Activated naive CD4-positive, alpha-beta T cell treated with anti-CD3 and anti-CD28 coated beads, Interleukin-2, amount 50 U/mL, for 72 hours (primary cell): ENCODE measurements at regions not wholly inside any gene's neighbourhood (a gene's known extent, or its start where the extent isn't known, plus 50 kb on each side); places are given as distances from the start of the nearest gene placed in this dataset.

ENCODE experiments used
- ATAC-seq, 2 donors: fragments of 150-1000 bp; cut with Tn5 transposase; 2 replicates each; pipeline ENCODE4 v1.10.0; 2021; ENCODE audit warnings: mild to moderate bottlenecking in 2 of 2, moderate library complexity in 2 of 2
- DNase-seq, 2 donors: peaks; one replicate each; pipeline ENCODE4 v3.0.0; 2021 to 2022; ENCODE audit warnings: low spot score in 2 of 2
- H3K27ac Mint-ChIP-seq, 2 donors: one replicate each; pipeline ENCODE4 v1.8.0; 2022; ENCODE audit warnings: mild to moderate bottlenecking in 2 of 2, mixed read lengths in 2 of 2
- H3K36me3 Mint-ChIP-seq, 2 donors: one replicate each; pipeline ENCODE4 v1.8.0; 2022; ENCODE audit warnings: mixed read lengths in 2 of 2
- H3K9me3 Mint-ChIP-seq, 2 donors: one replicate each; pipeline ENCODE4 v1.8.0; 2022; ENCODE audit warnings: mixed read lengths in 2 of 2

DNA sequence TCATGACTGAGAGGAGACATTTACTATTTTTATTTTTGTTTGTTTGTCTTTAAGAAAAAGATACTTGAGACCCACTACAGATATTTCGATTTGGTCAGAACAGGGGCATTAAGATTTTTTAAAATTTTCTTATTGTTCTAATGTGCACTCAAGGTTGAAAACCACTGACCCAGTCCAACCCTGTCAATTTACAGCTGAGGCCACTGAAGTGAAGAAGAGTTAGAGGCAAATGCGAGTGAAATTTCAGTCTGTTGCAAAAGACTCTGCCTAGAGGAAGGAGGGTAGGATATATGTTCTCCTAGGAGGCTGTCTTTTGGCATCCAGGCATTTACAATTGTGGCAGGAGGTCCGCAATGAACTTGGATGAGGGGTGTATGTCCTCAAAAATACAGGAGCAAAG lies 396.3 kb downstream of the RPS24 start:
- Mint-ChIP-seq H3K27ac (no peak overlapping the region), H3K9me3 (peaks cover 12 to 16% of the 10 kb centered on the region in 2 donors), H3K36me3 (peaks cover 0 to 17% of the 10 kb centered on the region in 2 donors)
- DNase-seq (no peak), ATAC-seq (no peak)

DNA sequence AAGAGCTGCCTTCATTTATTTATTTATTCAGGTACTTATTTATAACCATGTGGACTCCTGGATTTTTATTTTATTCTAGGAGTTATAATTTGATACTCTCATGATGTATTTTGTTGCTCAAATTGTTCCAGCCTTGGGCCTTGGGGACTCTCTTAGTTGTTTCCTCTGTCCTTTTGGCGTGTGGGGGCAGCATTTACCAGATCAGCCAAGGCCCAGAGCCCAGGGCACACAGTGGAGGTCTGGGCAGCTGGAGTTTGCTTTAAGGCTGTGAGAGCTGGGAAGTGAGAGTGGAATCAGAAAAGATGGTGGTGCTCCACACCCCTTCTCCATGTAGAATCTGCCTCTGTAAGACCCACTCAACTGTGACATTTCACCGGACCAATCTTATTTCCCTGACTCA lies 398.9 kb downstream of the RPS24 start:
- Mint-ChIP-seq H3K27ac (peak overlapping the region in 1 of 2 donors; percentile 22), H3K36me3 (peaks cover 0 to 11% of the 10 kb centered on the region in 2 donors), H3K9me3 (peaks cover 8 to 10% of the 10 kb centered on the region in 2 donors)
- DNase-seq (no peak), ATAC-seq (no peak)

DNA sequence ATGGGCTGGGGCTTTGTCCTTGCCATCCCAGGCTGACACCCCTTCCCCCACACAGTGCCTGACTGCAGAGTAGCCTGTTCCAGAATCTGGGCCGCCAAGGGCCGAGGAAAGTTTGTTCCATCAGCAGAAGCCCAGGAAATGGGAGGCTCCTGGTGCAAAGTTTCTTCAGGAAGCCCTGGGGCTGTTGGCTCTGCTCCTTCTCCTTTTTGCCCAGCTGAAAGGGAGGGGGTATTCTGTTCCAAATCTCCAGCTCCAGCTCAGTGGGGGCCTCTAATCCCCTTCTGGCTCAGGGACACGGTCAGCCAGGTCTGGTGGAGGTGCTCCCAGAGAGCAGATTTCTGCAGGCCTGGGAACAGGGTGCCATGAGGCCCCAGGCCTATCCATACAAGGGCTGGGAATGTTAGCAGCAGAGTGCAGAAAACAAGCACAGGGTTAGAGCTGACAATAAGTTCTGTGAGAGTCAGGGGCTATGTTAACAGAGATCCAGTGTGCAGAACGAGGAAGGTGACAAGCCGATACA lies 399.5 kb downstream of the RPS24 start:
- peaks cover 0 to 11% of the 10 kb centered on the region in 2 donors for H3K36me3 Mint-ChIP-seq
- no peak overlapping the region for H3K27ac Mint-ChIP-seq
- DNase-seq (no peak), ATAC-seq (no peak)
- peaks cover 8 to 10% of the 10 kb centered on the region in 2 donors for H3K9me3 Mint-ChIP-seq

DNA sequence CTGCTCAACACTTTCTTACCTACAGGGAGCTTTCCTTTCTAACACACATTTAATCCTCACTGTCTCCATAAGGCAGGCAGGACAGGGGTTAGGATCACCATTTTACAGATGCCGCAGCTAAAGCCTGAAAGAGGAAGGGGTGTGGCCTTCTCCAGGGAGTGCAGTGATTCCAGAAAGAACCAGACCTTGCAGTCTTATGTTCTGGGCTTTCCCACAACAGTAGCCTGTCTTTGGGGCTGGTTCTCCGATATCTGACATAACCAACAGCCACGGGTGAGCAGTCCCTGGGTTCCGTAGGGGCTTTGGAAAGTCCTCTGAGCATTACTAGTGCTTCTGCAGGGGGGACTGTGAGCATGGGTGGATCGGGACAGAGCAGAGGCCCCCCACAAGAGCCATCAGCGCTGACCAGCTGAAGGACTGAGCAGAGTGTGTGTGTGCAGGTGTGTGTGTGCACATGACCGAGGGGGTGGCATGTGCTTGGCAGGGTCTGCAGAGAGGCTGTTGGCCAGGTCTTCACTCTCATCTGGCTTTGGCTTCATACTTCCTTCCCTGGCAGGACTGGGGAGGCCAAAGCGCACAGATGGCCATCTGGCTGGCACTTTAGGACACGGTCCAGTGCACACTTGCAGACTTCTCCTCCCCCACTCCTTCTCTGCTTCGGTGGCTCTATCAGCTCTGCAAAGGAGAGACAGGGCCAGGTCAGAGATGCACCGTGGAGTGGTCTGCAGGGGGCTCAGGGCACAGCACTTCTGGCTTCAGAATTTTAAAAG lies 400.3 kb downstream of the RPS24 start:
- ATAC-seq (no peak), DNase-seq (peak in 1 of 2 donors; percentile 11)
- H3K36me3 Mint-ChIP-seq: peaks cover 0 to 8% of the 10 kb centered on the region in 2 donors
- peaks cover 7 to 8% of the 10 kb centered on the region in 2 donors for H3K9me3 Mint-ChIP-seq
- peak overlapping the region in 1 of 2 donors; percentile 67 for H3K27ac Mint-ChIP-seq

DNA sequence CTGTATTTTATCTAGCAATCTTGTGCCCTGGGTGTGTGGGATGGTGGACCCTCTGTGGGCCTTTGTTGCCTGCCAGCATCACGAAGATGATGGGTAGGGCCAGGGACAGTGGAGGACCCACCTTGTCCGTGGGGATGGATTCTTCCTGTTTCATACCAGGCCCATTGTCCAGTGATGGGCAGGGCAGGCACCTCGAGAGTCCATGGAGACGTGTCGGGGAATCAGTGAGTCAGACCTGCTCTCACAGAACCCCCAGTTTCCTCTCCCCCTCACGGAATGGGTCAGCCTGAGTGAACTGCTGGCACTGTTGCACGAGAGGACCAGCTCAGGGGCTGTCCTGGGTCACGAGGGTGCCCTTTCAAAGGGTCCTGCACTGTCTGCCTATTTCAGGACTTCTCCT lies 401.2 kb downstream of the RPS24 start:
- no peak for ATAC-seq
- DNase-seq: peak in 1 of 2 donors; percentile 18
- H3K36me3 Mint-ChIP-seq: no peaks in the 10 kb centered on the region
- H3K27ac Mint-ChIP-seq: no peak overlapping the region
- no peaks in the 10 kb centered on the region for H3K9me3 Mint-ChIP-seq

DNA sequence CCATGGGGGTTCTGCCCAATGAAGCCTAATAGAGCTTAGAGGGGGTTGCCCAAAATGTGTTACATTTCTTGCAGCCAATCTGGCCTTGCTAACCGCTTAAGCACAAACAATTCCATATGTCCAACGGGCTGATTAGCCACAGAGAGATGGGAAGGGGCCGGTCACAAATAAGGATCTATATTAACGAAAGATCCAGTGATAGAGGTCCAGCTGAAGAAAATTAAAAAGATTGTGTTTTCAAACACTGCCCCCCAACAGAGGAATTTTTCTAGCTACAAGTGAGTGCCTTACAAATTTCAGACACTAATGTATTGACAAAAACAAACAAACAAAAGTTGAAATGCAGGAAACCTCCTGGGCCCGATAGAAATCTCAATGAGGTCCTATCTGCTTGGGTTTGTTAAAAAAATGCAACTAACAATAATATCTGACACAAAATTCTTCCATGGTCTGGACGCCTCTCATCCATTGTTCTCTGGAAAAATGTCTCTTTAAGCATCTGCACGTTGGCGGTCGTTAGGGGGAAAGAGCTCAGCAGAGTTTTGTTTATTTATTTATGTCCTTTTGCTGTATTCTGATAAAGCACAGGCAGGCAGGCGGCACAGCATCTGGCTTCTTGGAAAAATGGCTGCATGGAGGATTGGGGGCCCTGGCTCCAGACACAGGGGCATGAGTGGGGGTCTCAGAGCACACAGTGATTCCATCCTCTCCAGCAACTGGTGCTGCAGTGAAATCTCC lies 402.0 kb downstream of the RPS24 start:
- no peak overlapping the region for H3K27ac Mint-ChIP-seq
- no peaks in the 10 kb centered on the region for H3K9me3 Mint-ChIP-seq
- DNase-seq (no peak), ATAC-seq (no peak)
- H3K36me3 Mint-ChIP-seq: no peaks in the 10 kb centered on the region

DNA sequence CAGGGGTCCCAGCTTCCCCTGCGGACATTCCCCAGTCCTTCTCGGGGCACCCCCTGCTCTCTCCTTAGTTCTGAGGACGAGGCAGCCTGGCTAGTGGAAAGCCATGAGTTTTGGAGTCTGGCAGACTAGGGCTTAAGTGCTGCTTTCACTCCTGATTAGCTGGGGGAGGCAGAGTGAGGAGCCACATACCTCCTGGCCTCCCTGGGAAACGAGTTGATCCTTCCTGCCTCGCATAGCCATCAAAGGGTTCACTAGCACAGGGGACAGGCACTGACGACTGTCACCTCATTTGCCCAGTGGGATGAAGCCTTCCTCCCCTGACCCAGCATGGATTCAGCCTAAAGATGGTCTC lies 402.5 kb downstream of the RPS24 start:
- no peaks in the 10 kb centered on the region for H3K36me3 Mint-ChIP-seq
- no peak for ATAC-seq

DNA sequence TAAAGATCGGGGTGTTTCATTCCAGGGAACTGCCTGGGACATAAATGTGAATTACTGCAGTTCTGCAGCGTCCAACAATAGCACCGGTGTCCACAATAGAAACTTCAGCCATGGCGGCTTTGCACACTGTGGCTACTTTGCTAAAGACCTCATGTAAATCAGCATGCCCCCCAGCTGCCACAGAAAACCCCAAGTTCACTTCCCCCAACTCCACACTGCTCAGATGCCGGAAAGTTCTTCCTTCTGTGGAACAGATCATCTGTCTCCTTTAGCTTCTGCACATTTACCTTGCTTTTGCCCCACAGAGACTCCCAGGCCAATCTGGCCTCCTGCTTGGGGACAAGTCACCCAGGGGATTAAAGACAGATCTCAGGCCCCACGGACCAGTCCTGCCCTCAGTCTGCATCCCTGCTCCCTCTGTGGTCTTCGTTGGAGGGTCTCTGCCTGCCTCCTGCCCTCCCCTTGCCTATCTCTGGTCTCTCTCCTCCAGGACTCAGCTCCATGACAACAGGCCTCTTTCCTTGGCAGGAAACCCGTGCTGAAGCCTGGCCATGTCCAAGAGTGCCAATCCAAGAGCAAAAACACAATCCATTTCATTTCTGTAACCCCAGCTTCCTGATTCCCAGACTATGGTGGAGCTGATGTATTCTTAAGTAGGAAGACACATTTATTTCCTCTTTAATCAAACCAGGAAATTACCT lies 403.2 kb downstream of the RPS24 start:
- no peaks in the 10 kb centered on the region for H3K36me3 Mint-ChIP-seq
- no peak for ATAC-seq
- H3K9me3 Mint-ChIP-seq: no peaks in the 10 kb centered on the region
- DNase-seq: peak in 1 of 2 donors; percentile 16
- H3K27ac Mint-ChIP-seq: peak overlapping the region in 1 of 2 donors; percentile 57

More for the DNA sequence above, 402.5 kb downstream of the RPS24 start:
- Mint-ChIP-seq H3K27ac (peak overlapping the region in 1 of 2 donors; percentile 57), H3K9me3 (no peaks in the 10 kb centered on the region)
- peak in 1 of 2 donors; percentile 31 for DNase-seq

DNA sequence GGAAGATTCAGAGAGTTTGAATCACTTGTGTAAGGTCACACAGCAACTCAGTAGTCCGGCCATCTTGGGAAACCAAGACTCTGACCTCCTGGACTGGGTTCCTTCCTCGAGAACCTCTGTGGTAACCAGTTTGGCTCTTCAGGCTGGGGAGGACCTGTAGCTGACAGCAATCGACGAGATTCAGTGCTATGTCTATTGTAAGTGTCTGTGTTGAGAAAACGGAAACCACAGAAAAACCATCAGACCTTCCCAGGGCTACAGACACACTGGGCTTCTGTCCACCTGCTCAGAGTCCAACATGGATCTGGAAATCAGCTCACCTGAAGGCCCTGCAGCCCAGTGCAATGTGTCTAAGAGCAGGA lies 403.7 kb downstream of the RPS24 start:
- Mint-ChIP-seq H3K27ac (peak overlapping the region in 1 of 2 donors; percentile 57), H3K9me3 (no peaks in the 10 kb centered on the region), H3K36me3 (no peaks in the 10 kb centered on the region)
- ATAC-seq (no peak), DNase-seq (no peak)

DNA sequence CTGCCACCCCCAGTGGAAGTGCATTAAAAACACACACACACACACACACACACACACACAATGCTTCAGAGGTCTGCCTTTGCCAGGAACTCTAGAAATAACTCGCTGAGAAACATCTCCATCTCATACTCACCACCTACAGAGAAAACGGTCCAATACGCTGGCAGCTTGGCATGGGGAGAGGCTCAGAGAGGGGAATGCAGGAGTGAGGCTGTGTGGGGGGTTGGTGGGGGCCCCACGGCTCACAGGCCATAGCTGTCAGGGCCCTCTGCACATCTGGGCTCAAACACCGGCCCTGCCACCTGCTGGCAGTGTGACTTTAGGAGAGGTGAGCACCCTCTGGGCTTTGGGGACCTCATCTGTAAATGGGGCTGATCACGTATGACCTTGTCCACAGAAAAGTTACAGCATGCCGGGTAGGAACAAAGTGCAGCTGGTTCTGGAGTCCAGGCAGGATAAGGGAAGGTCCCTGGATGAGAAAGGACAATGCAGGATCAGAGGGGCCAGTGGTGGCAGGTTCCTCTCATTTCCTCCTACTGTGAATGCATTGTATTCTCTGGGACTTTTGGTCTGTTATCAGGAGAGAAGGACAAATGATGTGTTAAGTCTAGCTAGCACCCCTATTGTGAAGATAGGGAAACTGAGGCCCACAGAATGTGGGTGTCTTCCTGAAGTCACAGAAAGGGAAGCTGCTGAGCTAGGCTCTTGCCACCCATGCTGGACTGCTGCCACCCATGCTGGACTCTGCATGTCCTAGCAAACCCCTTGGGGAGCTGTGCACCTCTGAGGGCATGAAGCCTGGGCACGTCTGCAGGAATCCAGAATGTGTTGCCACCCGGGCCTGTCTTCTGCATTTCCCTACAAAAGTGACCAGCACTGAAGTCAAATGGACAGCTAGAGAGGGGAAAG lies 404.6 kb downstream of the RPS24 start:
- H3K27ac Mint-ChIP-seq: peak overlapping the region in 1 of 2 donors; percentile 17
- no peaks in the 10 kb centered on the region for H3K36me3 Mint-ChIP-seq
- ATAC-seq (peak; percentile 31 to 58), DNase-seq (no peak)
- no peaks in the 10 kb centered on the region for H3K9me3 Mint-ChIP-seq

DNA sequence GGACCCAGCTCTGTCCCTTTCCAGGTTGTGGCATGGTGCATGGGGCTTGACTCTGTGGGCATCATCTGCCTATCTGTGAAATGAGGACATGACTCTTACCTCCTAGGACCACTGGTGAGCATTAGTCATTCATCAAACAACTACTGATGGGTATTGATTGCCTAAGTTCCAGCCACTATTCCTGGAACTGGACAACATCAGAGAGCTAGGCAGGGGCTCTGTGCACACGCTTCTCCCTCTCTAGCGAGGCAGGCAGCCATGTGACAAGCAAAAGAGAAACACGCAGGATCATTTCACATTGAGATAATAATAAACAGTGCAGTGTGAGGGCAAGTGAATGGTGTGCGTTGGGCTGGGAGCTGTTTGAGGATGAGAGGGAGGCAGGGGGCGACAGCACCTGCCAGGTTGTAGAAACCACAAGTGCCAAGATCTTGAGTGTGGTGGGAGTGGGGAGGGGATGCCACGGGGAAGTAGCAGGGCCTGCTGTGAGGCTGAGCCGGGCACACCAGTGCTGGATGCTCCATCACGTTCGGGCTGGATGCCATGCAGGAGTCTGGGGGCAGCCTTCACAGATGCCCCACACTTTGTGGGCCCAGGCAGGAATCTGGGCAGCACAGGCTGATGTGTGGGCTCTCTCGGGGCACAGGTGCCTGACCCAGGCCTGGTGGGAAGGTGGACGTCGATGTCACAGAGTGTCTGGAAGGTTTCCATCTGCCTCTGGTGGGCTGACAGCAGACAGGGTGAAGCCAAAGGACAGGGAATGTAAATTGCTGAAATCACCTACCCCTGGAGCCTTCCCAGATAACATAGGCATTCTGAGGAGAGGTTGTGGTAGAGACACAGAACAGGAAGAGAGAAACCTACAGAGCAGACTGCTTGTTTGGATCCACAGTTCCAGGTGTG lies 405.5 kb downstream of the RPS24 start:
- H3K36me3 Mint-ChIP-seq: no peaks in the 10 kb centered on the region
- peak overlapping the region in 1 of 2 donors; percentile 23 for H3K27ac Mint-ChIP-seq
- ATAC-seq (no peak), DNase-seq (no peak)
- no peaks in the 10 kb centered on the region for H3K9me3 Mint-ChIP-seq

DNA sequence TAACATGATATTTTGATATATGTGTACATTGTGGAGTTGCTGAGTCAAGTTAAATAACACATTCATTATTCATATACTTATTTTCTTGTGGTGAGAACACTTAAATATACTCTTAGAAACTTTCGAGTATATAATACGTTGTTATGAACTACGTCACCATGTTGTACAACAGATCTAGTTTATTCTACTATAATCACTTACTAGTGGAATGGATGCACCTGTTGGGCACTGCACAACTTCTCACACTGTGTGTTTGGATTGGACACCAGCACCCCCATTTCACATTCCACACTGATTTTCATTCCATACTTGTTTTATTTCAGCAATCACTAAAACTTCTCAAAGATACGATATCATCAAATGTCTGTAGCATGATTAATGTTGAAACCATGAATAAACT lies 407.3 kb downstream of the RPS24 start:
- DNase-seq: no peak
- no peak for ATAC-seq
- no peaks in the 10 kb centered on the region for H3K36me3 Mint-ChIP-seq
- H3K9me3 Mint-ChIP-seq: no peaks in the 10 kb centered on the region
- H3K27ac Mint-ChIP-seq: no peak overlapping the region

DNA sequence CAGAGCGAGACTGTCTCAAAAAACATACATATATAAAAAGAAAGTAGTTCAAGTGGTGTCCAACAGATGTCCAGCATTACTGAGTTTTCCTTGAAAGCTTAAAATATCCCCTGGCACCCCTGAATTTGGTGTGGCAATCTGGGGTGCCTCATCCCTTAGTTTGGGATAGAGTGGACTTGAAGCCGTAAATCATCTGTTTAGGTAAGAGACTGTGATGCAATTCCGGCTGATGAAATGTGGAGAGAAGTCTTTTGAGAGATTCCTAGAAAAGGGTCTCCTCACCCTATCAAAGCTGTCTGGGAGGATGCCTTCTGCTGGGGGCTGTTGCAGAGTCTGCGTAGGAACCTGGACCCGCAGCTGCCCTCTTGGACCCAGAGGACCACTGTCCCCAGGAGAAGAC lies 408.0 kb downstream of the RPS24 start:
- H3K27ac Mint-ChIP-seq: no peak overlapping the region
- H3K9me3 Mint-ChIP-seq: no peaks in the 10 kb centered on the region
- no peaks in the 10 kb centered on the region for H3K36me3 Mint-ChIP-seq
- DNase-seq (no peak), ATAC-seq (no peak)

DNA sequence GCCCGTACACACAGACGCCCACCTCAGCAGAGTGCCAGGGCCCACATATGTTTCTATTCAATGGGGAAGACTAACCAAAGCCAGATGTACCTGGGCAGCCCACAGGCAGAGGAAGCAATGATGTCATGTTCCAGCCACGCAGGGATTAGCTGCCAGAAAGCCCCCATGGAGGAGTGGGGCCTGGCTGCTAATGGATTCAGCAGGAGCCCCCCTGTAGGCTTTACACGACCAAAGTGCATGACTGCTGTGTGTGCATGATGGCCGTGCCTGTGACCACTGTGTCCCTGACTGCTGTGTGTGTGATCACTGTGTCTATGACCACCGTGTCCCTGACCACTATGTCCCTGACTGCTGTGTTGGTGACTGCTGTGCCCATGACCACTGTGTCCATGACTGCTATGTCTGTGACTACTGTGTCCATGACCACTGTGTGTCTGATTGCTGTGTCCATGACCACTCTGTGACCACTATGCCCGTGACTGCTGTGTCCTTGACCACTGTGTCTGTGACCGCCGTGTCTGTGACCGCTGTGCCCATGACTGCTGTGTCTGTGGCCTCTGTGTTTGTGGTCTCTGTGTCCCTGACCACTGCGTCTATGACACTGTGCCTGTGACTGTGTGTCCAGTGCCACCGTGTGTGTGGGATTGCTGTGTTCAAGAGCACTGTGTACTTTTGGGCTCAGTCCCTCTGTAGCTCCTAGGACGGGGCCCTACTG lies 409.3 kb downstream of the RPS24 start:
- Mint-ChIP-seq H3K27ac (no peak overlapping the region), H3K9me3 (no peaks in the 10 kb centered on the region), H3K36me3 (no peaks in the 10 kb centered on the region)
- peak in 1 of 2 donors; percentile 14 for ATAC-seq
- DNase-seq: peak in 1 of 2 donors; percentile 39
